Midbrain (tissue), 1 donor: ENCODE measurements at regions not wholly inside any gene's neighbourhood (a gene's known extent, or its start where the extent isn't known, plus 50 kb on each side); places are given as distances from the start of the nearest gene placed in this dataset.
A peak's percentile ranks its signal among the peaks of the same experiment; 100 is the strongest.
"Not testable (repeated sequence)": the region's sequence is repeated elsewhere in the genome, so short reads cannot be mapped to it uniquely, and the experiment has no call there.

ENCODE experiments used
- DNase-seq: peaks from one replicate; lab custom pipeline; 2025; lab: John Stamatoyannopoulos, UW

GRCh38 chr6:85128781-85129180, 321.1 kb upstream of the NT5E start:
- no peak for DNase-seq

DNA sequence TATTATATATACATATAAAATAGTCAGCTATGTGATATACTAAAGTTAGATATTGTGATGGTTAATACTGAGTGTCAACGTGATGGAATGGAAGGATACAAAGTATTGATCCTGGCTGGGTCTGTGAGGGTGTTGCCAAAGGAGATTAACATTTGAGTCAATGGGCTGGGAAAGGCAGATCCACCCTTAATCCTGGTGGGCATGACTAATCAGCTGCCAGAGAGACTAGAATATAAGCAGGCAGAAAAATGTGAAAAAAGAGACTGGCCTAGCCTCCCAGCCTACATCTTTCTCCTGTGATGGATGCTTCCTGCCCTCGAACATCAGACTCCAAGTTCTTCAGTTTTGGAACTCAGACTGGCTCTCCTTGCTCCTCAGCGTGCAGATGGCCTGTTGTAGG, 321.6 kb upstream of the NT5E start:
- DNase-seq: not testable (repeated sequence)

GRCh38 chr6:85127696-85128243, 322.1 kb upstream of the NT5E start:
- no peak for DNase-seq

GRCh38 chr6:85127168-85127498, 322.8 kb upstream of the NT5E start:
- DNase-seq: no peak

- peak; percentile 7 for DNase-seq
These were observed 323.3 kb upstream of the NT5E start for GRCh38 chr6:85126485-85127167.

- DNase-seq: no peak
These were observed 324.4 kb upstream of the NT5E start for GRCh38 chr6:85125526-85125925.

DNA sequence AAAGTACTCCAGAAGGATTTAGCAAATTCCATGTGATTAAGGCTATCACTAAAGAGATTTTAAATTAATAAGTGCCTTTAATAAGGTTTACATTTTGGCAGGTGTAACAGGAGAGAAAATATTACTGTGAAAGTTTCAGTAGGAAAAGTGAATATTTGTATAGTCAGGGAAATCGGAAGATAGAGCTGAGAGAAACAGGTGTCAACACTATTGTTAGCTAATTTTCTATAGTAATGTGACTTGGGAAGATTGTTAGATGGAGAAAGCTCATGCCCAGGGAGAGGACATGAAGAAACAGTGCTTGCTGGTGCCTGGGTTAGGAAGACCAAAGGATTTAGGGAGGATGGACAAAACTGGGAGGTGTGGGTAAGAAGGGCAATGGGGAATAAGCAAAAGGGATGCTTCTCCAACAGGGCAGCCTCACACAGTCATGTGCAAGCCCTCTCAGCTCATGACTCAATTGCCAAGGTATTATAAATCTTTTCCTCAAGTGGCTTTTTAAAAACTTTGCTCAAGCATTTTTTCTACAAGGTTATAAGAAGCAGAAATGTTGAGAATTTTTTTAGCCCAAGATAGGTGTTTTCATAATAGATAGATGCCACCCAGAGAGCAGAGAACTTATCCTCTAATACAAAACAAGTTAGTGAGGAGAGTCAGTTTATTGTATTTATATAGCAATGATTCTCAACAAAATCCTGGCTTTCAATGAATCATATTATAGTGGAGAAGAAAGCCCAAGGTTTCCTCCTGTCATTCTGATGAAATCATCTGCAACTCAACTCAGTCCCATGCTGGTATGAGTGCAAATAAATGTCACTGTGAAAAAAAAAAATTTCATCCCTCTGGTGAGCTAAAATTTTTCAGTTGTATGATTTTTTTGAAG, 325.2 kb upstream of the NT5E start:
- no peak for DNase-seq

DNA sequence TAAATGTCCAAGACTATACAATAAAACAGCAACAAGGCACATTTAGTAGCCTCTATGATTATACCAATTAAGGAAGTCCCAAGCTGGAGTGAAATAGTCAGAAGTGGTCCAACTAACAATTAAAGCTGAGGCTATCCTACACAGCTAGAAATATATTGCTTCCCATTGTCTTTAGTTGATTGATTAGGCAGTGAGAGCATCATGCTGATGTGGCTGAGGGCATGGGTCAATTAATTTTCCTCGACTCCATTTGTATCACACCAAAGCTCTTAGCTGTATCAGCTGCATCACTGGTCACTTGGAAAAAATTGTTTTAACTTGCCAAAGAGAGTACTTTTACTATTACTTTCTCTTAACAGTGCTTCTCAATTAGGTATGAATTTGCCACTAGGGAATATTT, 328.7 kb upstream of the NT5E start:
- no peak for DNase-seq

GRCh38 chr6:85118652-85119235, 331.1 kb upstream of the NT5E start:
- DNase-seq: no peak

- no peak for DNase-seq
These were observed 331.6 kb upstream of the NT5E start for GRCh38 chr6:85118233-85118632.

- DNase-seq: no peak
These were observed 333.4 kb upstream of the NT5E start for GRCh38 chr6:85116475-85116874.

- DNase-seq: no peak
These were observed 334.0 kb upstream of the NT5E start for GRCh38 chr6:85115876-85116275.

GRCh38 chr6:85115376-85115775, 334.5 kb upstream of the NT5E start:
- no peak for DNase-seq

GRCh38 chr6:85114581-85114935, 335.3 kb upstream of the NT5E start:
- DNase-seq: no peak

DNA sequence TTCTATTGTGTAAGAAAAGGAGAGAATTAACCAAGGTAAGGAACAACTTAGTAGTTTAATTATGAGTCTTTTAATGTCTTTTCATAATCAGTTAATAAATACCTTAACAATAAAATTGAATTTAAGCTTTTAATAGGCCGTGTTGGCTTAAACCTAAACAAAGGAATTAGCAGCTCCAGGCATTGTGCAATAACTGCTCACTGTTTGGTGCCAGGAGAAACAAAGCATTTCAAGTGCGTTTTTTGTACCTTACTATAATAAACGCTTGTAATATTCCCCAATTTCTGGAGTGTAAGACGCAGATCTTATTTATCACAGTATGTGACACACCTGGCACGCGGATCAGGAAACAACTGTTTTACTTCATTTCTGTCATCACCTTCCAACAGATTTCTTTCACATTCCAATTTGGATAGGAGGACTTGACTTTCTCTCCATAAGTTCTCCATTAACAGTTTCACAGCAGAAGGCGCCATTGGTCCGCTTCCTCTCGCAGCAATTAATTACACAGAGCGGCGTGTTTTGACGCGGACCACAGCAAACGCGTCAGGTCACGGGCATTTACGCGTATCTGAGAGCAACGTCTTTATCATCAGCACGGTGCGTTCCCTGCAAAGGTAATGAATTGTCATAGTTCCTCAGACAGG, 335.8 kb upstream of the NT5E start:
- no peak for DNase-seq

- no peak for DNase-seq
These were observed 337.3 kb upstream of the NT5E start for GRCh38 chr6:85112540-85112939.

GRCh38 chr6:85111481-85112011, 338.3 kb upstream of the NT5E start:
- DNase-seq: no peak

DNA sequence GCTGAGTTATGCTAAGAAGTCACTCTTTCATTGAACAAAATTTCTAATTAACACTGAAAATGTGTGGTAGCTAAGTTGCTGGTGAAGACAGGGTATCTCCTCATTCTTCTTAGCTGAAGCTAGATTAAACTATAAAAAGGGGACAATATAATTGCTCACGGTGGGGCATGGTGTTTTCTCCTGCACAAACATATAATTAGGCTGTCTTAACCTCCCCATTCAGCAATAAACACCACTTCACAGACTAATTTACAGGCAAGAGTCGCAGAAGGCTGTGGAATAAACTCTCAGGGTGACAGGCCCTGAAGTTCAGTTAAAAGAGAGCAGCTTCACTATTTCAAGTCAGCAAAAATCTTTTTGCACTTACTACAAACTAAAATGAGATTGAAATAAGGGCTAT, 338.9 kb upstream of the NT5E start:
- DNase-seq: no peak

GRCh38 chr6:85107701-85108100, 342.2 kb upstream of the NT5E start:
- no peak for DNase-seq

GRCh38 chr6:85096976-85097375, 332.6 kb upstream of the TBX18 start:
- no peak for DNase-seq

DNA sequence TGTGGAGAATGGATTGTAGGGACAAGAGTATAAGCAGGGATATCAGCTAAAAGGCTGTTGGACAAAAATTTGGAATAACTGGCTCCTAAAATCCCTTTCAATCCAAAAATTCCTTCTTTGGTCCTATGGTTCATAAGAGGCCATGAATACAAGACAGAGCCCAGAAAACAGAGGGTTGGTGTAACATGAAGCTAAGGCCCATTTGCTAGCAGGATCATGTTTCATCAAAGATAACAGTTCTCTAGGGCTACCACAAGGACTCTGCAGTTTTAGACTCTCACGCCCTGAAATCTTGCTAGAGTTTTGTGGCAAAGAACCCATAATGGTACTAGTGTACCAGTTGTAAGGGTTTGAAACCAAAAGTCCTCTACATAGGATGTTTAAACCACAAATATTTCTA, 327.8 kb upstream of the TBX18 start:
- DNase-seq: no peak

DNA sequence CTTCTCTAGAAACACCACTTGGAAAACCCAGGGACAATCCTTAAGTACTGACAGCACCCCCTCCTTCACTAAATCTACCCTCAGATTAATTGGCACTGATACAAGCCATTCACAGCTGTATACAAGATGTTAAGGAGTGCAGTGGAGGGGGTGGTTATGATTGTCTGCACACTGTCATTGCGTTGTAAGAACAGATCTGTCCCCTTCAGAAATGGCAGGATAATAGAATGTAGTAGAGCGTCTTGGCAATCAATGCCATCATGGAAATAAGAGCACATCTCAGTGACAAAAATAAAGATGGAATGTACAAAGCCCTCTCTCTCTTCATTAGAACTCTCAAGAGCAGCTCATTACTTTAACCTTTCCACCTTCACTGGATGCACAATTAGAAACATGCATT, 324.9 kb upstream of the TBX18 start:
- DNase-seq: no peak
